Ovary (tissue), 7 donors: ENCODE measurements at regions not wholly inside any gene's neighbourhood (a gene's known extent, or its start where the extent isn't known, plus 50 kb on each side); places are given as distances from the start of the nearest gene placed in this dataset.

ENCODE experiments used
- DNase-seq, 5 donors: peaks; one replicate each; pipeline ENCODE4 v3.0.0-alpha.2; 2019 to 2020
- H3K27ac ChIP-seq, 2 donors: fragments of 200-600 bp; one replicate each; pipeline versions ENCODE4 v1.5.1 to v1.8.0; 2019 to 2022
- H3K27me3 ChIP-seq: fragments of 200-600 bp; one replicate; pipeline ENCODE4 v1.8.0; 2022
- H3K36me3 ChIP-seq: fragments of 200-600 bp; sonication (generic); one replicate; pipeline ENCODE4 v1.5.1; 2019
- H3K4me1 ChIP-seq: one replicate; pipeline ENCODE4 v1.8.1; 2013; ENCODE audit warnings: mild to moderate bottlenecking, moderate library complexity; ENCODE audit not compliant: insufficient read depth
- H3K4me3 ChIP-seq: fragments of 200-600 bp; sonication (generic); one replicate; pipeline ENCODE4 v1.5.1; 2017
- H3K9me3 ChIP-seq, 2 donors: fragments of 200-600 bp in 1 of 2; sonication (generic) in 1 of 2; one replicate each; pipeline versions ENCODE4 v1.5.1 to v1.8.1; 2013 to 2019; ENCODE audit warnings: mild to moderate bottlenecking in 1 of 2, moderate library complexity in 1 of 2
- EP300 ChIP-seq: sonication (generic); formaldehyde crosslinking; IDR thresholded peaks from one replicate; pipeline ENCODE4 v1.6.1; 2017; ENCODE audit warnings: antibody characterized with exemption
- POLR2A ChIP-seq: fragments of 450-650 bp; IDR thresholded peaks from one replicate; pipeline ENCODE4 v1.6.1; 2017; ENCODE audit warnings: antibody characterized with exemption, mild to moderate bottlenecking, moderate library complexity
- WGBS, 3 donors: extraction: QIAGEN DNeasy Blood & Tissue Kit in 1 of 3; methylation state at CpG; one replicate each; pipeline versions ENCODE4 v1.1.5 to v1.1.7; 2013 to 2017; 5-methylcytosine and 5-hydroxymethylcytosine counted together
- intact Hi-C, 4 donors: fragments of 100-400 bp; cut with DNase I; formaldehyde crosslinking; loops; one replicate each; pipeline versions ENCODE4 v1.11.0 to v1.15.1; 2022 to 2023
- TF ChIP-seq, protein P1 (sequence below), 3 donors: fragments of 450-650 bp in 2 of 3; fragments of 200-600 bp in 1 of 3; IDR thresholded peaks; one replicate each; pipeline versions ENCODE4 v1.5.1 to v1.8.0; 2016 to 2022; ENCODE audit warnings: antibody characterized with exemption in 3 of 3, mild to moderate bottlenecking in 1 of 3
- donor health status: DM: no; HTN: no; CAD: no; lungs with moderate emphysema.
- donor health status: DM: no; HTN: no; CAD: no.
- donor health status: Bipolar disorder and iron deficiency.
- donor health status: DM: no; HTN: no; CAD: no.
- donor health status: DM: yes; HTN: yes; CAD: no.

DNA sequence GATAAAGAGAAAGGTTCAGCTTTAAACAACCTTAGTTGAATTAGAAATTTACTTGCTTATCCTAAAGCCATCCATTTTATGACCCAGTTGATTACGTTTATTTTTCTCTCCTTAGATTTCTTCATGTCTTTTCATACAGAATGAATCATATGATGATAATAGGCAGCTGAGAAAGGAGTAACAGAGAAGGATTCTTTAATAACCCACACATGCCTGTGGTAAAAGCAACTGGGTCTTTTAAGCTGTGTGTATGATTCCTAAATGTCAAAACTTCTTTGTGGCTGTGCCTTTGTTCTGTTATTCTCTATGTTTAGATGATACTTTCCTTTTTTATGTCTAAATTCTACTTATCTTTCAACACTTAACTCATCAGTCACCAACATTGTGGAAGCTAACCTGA is 626.5 kb downstream of the NCAM2 start:
- H3K4me3 ChIP-seq: no peak overlapping the region
- no peak for TF ChIP-seq EP300
- TF ChIP-seq, protein P1, sequence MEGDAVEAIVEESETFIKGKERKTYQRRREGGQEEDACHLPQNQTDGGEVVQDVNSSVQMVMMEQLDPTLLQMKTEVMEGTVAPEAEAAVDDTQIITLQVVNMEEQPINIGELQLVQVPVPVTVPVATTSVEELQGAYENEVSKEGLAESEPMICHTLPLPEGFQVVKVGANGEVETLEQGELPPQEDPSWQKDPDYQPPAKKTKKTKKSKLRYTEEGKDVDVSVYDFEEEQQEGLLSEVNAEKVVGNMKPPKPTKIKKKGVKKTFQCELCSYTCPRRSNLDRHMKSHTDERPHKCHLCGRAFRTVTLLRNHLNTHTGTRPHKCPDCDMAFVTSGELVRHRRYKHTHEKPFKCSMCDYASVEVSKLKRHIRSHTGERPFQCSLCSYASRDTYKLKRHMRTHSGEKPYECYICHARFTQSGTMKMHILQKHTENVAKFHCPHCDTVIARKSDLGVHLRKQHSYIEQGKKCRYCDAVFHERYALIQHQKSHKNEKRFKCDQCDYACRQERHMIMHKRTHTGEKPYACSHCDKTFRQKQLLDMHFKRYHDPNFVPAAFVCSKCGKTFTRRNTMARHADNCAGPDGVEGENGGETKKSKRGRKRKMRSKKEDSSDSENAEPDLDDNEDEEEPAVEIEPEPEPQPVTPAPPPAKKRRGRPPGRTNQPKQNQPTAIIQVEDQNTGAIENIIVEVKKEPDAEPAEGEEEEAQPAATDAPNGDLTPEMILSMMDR (IDR thresholded peaks at IDR 0.05): no peak
- no peak for TF ChIP-seq POLR2A
- no peaks in the 10 kb centered on the region for H3K9me3 ChIP-seq
- H3K27ac ChIP-seq: no peak overlapping the region
- no peak for DNase-seq
- H3K27me3 ChIP-seq: no peaks in the 10 kb centered on the region
- H3K36me3 ChIP-seq: no peaks in the 10 kb centered on the region
- intact Hi-C loops: no loop called here
- no peaks in the 10 kb centered on the region for H3K4me1 ChIP-seq
- WGBS, 3 donors: 40 to 52% (median 44%) methylated on average over 1 of the region's 1 CpG

DNA sequence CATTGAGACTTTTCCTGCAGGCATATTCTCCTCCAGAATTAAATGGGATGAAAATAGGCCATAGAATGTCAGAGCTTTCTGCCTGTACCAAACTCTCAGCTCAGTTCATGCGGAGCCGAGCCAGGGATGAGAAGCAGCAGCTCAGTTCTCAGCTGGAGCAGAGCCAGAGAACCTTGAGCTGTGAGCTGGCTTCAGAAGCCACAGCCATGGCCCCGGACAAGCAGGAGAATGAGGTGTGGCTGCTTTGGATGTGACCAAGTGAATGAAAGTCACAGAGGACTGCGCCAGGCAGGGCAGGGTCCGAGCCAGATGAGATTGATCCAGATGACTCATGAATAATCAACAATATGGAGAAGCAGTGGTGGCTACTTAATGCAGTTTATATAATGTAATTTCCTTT is 633.8 kb downstream of the NCAM2 start:
- TF ChIP-seq EP300: no peak
- TF ChIP-seq, protein P1 (IDR thresholded peaks at IDR 0.05): no peak
- TF ChIP-seq POLR2A: no peak
- WGBS, 3 donors: 73 to 75% (median 74%) methylated on average over 5 of the region's 5 CpGs
- intact Hi-C loops: no loop called here

DNA sequence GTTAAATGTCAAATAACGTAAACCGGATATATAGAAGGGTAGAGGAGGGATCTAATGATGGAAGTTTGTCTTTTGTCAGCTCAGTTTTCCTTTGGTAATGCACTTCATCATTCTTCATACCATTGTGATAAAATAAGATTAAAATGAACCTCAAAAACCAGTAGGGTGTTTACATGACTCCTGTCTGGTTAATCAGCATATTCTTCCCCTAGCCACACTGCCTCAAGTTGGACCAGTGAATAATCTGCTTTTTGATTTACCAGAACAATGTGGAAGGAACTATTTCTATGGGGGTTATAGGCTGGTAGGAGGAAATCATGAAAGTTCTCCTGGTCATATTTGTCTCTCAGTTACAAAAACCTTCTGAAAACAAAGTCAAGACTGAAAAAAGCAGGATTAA is 634.7 kb downstream of the NCAM2 start:
- Histone ChIP-seq H3K4me1 (no peaks in the 10 kb centered on the region), H3K27ac (no peak overlapping the region), H3K36me3 (no peaks in the 10 kb centered on the region), H3K27me3 (no peaks in the 10 kb centered on the region), H3K9me3 (peaks cover 0 to 5% of the 10 kb centered on the region in 2 donors), H3K4me3 (no peak overlapping the region)
- DNase-seq: no peak
- TF ChIP-seq EP300: no peak
- TF ChIP-seq POLR2A: no peak
- TF ChIP-seq, protein P1 (IDR thresholded peaks at IDR 0.05): no peak
- WGBS, 3 donors: 92 to 94% (median 92%) methylated on average over 2 of the region's 2 CpGs
- intact Hi-C loops: no loop called here

More for the DNA sequence above, 633.8 kb downstream of the NCAM2 start:
- Histone ChIP-seq H3K36me3 (no peaks in the 10 kb centered on the region), H3K27me3 (no peaks in the 10 kb centered on the region), H3K4me1 (no peaks in the 10 kb centered on the region), H3K9me3 (peaks cover 0 to 5% of the 10 kb centered on the region in 2 donors), H3K4me3 (no peak overlapping the region), H3K27ac (no peak overlapping the region)
- no peak for DNase-seq

DNA sequence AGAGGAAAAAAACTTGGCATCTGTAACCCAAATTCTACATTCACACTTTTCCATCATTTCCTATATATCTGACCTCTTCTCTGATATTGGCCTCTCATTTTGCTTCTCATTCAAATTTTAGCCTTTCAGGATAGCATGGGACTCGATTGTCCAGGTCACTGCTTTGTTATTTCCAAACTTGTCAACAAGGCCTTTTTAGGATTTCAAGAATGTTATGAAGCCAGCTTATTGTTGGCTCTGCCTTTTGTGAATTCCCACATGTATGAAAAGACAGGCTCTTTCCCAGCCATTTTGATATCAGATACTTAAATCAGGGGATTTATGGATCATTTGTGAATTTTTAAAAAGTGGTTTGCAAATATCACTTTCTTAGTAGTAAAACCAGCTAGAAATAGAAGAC is 663.5 kb downstream of the NCAM2 start:
- Histone ChIP-seq H3K4me3 (no peak overlapping the region), H3K27ac (no peak overlapping the region), H3K4me1 (no peaks in the 10 kb centered on the region), H3K9me3 (no peaks in the 10 kb centered on the region), H3K27me3 (no peaks in the 10 kb centered on the region), H3K36me3 (no peaks in the 10 kb centered on the region)
- no peak for DNase-seq
- TF ChIP-seq EP300 (no peak), POLR2A (no peak)
- TF ChIP-seq, protein P1 (IDR thresholded peaks at IDR 0.05): no peak
- 67 to 81% (median 80%) methylated on average over 1 of the region's 1 CpG for WGBS, 3 donors
- intact Hi-C loops: no loop called here

DNA sequence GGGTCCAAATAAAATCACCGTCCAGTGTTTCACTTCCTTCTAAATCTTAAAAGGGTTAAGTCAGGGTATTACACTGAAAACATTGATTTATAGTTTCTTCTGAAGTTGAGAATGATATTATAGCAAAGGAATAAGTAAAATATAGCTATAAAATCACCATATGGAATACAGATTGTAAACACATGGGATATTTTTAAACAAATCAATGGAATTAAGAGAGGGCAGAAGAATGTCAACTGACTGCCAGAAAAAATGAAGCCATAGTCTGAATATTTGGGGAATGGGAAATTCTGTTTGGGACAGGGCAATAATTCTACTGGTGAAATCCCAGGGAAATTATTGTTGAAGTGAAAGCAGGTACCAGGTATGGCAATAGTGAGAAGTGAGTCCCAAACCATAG is 664.6 kb downstream of the NCAM2 start:
- DNase-seq: no peak
- no peaks in the 10 kb centered on the region for H3K4me1 ChIP-seq
- H3K36me3 ChIP-seq: no peaks in the 10 kb centered on the region
- H3K27ac ChIP-seq: no peak overlapping the region
- TF ChIP-seq POLR2A (no peak), EP300 (no peak)
- TF ChIP-seq, protein P1 (IDR thresholded peaks at IDR 0.05): no peak
- WGBS, 3 donors: 49 to 63% (median 61%) methylated on average over 1 of the region's 1 CpG
- H3K4me3 ChIP-seq: no peak overlapping the region
- H3K9me3 ChIP-seq: no peaks in the 10 kb centered on the region
- intact Hi-C loops: no loop called here
- H3K27me3 ChIP-seq: no peaks in the 10 kb centered on the region
